ENCODE measurements at regions not wholly inside any gene's neighbourhood (a gene's known extent, or its start where the extent isn't known, plus 50 kb on each side); places are given as distances from the start of the nearest gene placed in this dataset.

GRCh38 chr4:120977435-120977997, 55.0 kb upstream of the PRDM5 start:
- DNase-seq: peak in 2 of 6 experiments; percentile 15 to 26

GRCh38 chr4:120973207-120973606, 50.7 kb upstream of the PRDM5 start:
- DNase-seq: no peak
